GM19372 (cell line): ENCODE measurements at regions not wholly inside any gene's neighbourhood (a gene's known extent, or its start where the extent isn't known, plus 50 kb on each side); places are given as distances from the start of the nearest gene placed in this dataset.
"Not testable (repeated sequence)": the region's sequence is repeated elsewhere in the genome, so short reads cannot be mapped to it uniquely, and the experiment has no call there.

ENCODE experiments used
- ATAC-seq: cut with Tn5 transposase; IDR thresholded peaks from one replicate; pipeline ENCODE4 v1.9.1; 2021; ENCODE audit warnings: mild to moderate bottlenecking, low read depth, moderate library complexity; ENCODE audit not compliant: unreplicated experiment

- ATAC-seq, result no peak
These were observed 2008.5 kb upstream of the TENM3 start for GRCh38 chr4:180234730-180235129.

- ATAC-seq, result no peak
These were observed 2002.5 kb upstream of the TENM3 start for GRCh38 chr4:180240670-180241069.

GRCh38 chr4:180253419-180253818 is 1989.8 kb upstream of the TENM3 start:
- ATAC-seq, result no peak

- ATAC-seq, result no peak
These were observed 1981.9 kb upstream of the TENM3 start for GRCh38 chr4:180261346-180261745.

- no peak for ATAC-seq
These were observed 1963.1 kb upstream of the TENM3 start for GRCh38 chr4:180280076-180280475.

- ATAC-seq, result no peak
These were observed 1962.4 kb upstream of the TENM3 start for GRCh38 chr4:180280726-180281297.

GRCh38 chr4:180281724-180282123 is 1961.5 kb upstream of the TENM3 start:
- no peak for ATAC-seq

- no peak for ATAC-seq
These were observed 1958.9 kb upstream of the TENM3 start for GRCh38 chr4:180284267-180284666.

GRCh38 chr4:180285796-180286195 is 1957.4 kb upstream of the TENM3 start:
- ATAC-seq, result no peak

GRCh38 chr4:180292339-180292738 is 1950.9 kb upstream of the TENM3 start:
- no peak for ATAC-seq

GRCh38 chr4:180296036-180296599 is 1947.1 kb upstream of the TENM3 start:
- ATAC-seq, result no peak

- no peak for ATAC-seq
These were observed 1938.9 kb upstream of the TENM3 start for GRCh38 chr4:180304321-180304720.

- ATAC-seq, result no peak
These were observed 1932.6 kb upstream of the TENM3 start for GRCh38 chr4:180310616-180311015.

- ATAC-seq, result no peak
These were observed 1928.2 kb upstream of the TENM3 start for GRCh38 chr4:180314972-180315371.

- no peak for ATAC-seq
These were observed 1912.7 kb upstream of the TENM3 start for GRCh38 chr4:180330521-180330920.

- ATAC-seq, result no peak
These were observed 1910.0 kb upstream of the TENM3 start for GRCh38 chr4:180333162-180333561.

- ATAC-seq, result no peak
These were observed 1907.6 kb upstream of the TENM3 start for GRCh38 chr4:180335566-180335965.

- no peak for ATAC-seq
These were observed 1906.6 kb upstream of the TENM3 start for GRCh38 chr4:180336494-180337090.

GRCh38 chr4:180341926-180342325 is 1901.3 kb upstream of the TENM3 start:
- no peak for ATAC-seq

GRCh38 chr4:180350901-180351300 is 1892.3 kb upstream of the TENM3 start:
- no peak for ATAC-seq

GRCh38 chr4:180356766-180357165 is 1886.4 kb upstream of the TENM3 start:
- ATAC-seq, result no peak

- ATAC-seq, result not testable (repeated sequence)
These were observed 1883.1 kb upstream of the TENM3 start for GRCh38 chr4:180360113-180360512.
